ENCODE measurements at regions not wholly inside any gene's neighbourhood (a gene's known extent, or its start where the extent isn't known, plus 50 kb on each side); places are given as distances from the start of the nearest gene placed in this dataset.
"Not testable (repeated sequence)": the region's sequence is repeated elsewhere in the genome, so short reads cannot be mapped to it uniquely, and the experiment has no call there.

DNA sequence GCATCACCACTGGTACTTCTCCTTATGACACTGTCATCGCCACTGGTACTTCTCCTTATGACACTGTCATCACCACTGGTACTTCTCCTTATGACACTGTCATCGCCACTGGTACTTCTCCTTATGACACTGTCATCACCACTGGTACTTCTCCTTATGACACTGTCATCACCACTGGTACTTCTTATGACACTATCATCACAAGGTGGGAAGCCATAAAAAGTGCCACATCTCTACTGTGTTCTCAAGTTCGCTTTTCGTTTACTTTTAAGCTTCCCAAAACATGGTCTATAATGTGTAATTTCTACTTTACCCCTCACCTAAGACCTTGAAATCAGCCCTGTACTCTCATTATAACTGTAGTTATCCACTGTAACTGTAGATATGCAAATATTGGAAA, 745.4 kb upstream of the CHAC2 start:
- not testable (repeated sequence) for DNase-seq

- no peak for DNase-seq
Measured at GRCh38 chr2:53021828-53022227, 745.8 kb upstream of the CHAC2 start.

DNA sequence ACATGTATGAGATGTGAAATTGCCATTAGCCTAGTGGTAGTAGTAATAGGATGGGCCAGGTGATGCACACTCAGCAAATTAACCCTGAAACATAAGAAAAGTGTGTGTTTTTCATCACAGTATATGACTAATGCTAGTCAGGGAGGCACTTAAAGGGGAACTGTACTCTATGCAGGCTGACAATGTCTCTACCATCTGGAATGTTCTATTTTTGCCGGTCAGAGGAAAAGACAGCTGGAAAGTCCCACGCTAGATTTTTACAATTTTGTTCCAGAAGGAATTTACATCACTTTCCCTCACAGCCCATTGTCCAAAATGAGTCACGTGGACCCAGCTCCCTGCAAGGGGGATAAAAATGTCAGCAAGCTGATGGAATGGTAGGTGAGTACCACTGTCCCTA, 746.3 kb upstream of the CHAC2 start:
- DNase-seq: peak; percentile 41

GRCh38 chr2:53018825-53019425, 748.7 kb upstream of the CHAC2 start:
- DNase-seq: no peak

DNA sequence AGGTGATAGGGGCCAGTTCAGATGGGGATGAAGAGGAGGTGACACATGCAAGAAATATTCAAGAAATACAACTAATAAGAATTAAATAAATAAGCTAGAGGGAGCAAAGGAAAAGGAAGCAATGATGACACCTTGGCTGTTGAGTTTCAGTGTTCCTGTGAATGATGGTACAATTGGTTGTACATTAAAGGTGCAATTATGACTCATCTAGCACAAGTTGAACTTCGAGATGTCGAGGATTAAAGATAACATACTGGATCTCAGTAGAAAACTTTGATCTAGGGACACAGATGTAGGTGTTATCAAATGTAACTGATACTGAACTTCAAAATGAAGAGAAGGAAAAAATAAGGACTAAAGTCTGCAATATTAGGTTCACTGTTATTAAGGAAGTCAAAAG, 760.6 kb upstream of the CHAC2 start:
- no peak for DNase-seq

DNA sequence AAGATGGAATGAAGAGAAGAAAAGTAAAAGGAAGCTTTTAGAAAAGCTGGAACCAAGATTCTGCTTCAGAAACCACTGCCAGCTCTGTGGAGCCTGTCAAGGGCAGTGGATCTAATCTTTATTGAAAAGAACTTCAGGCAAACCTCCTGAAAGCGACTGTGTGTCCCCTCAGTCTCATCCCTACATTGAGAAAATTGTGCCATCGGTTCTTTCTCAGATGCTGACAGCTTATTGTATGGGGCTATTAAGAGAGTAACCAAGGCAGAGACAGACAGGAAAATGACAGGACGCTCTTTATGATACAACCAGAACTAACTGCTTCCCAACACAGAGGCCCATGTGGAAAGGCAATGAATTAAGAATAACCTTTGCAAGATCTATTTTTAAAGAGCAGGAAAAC, 763.2 kb upstream of the CHAC2 start:
- no peak for DNase-seq

DNA sequence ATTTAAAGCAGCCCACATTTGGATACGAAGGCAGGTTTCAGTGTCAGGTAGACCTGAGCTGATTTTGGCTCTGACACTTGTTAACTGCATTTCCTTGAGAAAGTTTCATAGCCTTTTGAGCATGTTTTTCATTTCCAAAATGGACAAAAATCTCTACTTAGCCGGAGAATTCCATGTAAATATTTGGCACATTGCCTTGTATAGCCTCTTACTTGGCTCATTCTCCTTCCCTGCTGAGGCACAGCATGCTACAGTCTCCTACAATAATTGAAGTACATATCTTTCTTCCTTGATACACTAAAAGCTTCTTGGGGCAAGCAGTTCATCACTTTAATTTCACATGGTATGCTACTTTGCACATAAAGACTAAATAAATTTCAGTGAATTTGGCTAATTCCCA, 772.2 kb upstream of the CHAC2 start:
- DNase-seq: no peak

GRCh38 chr2:52976143-52976949, 791.3 kb upstream of the CHAC2 start:
- DNase-seq: no peak

DNA sequence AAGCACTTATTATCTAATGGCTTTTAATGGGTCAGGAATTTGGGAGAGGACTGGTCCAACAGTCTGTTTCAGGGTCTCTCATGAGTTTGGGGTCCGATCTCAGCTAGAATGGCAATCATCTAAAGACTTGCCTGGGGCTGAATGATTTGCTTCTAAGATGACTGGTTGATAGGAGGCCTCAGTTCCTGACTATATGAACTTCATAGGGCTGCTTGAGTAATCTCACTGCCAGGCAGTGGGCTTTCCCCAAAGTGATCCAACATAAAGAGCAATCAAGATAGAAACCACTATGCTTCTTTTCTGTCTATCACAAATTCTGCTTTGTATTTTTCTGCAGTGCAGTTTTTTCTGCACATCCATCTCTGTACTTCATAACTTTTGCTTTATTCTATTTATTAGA, 793.5 kb upstream of the CHAC2 start:
- DNase-seq: no peak

GRCh38 chr2:52970642-52971041, 797.0 kb upstream of the CHAC2 start:
- no peak for DNase-seq

DNA sequence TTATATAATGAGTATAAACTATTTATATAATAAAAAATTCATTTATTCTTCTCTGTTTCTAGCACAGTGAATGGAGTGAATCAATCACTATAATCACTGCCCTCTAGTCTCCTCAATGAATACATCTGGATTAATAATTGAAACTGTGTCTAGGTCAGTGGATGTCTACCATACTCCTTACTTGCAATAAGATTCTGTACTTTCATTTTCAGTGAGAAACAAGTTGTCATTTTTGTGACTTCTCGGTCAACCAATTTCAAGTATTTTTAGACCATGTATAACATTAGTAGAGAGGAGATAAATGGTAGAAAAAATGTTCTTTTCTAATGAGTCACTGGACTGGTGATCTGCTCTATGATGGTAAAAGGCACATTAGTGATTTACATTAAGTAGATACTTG, 799.6 kb upstream of the CHAC2 start:
- no peak for DNase-seq

DNA sequence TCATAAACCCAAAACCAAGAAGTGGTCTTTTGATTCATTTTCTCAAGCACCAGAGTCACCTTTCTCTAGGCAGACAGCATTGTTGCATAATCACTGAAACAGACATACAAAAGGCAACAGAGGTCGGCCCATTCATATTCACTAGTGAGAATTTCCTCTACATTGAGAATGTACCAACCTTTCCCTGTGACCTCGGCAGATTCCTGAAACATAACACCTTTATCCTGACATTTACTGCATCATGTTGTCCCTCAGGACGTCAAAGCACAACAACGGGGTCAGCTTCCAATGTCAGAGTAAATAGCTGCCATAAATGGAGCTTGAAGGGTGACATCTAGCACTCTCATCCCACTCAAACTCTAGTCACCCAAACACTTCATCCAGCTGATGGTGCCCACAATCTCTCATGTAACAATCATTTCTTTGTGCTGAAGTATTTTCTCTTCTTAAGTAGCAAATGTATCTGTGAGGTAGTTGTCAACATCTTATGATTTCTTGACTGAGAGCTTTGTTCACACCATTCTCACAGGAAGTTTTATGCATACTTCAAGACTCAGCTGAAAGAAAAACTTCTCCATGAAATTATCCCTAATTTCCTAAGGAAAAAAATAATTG, 802.6 kb upstream of the CHAC2 start:
- DNase-seq: no peak

- DNase-seq: no peak
Measured at GRCh38 chr2:52961403-52961802, 806.2 kb upstream of the CHAC2 start.

DNA sequence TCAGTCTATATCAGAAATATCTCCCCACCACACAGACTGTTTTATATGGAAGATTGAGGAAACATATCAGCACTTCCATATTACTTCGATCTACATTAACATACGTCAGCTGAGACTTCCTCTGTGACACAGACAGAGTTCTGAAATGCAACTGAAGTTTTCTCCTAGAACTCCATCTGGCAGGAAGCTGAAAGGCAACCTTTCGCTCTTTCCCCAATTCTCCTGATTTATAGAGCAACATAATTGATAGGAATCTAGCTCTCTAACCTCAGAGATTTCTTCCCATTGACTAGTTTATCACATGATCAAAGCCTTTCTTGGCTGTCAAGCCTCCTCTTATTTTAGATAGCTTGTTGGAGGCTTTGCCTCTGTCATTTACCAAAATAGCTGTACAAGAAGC, 806.7 kb upstream of the CHAC2 start:
- no peak for DNase-seq

DNA sequence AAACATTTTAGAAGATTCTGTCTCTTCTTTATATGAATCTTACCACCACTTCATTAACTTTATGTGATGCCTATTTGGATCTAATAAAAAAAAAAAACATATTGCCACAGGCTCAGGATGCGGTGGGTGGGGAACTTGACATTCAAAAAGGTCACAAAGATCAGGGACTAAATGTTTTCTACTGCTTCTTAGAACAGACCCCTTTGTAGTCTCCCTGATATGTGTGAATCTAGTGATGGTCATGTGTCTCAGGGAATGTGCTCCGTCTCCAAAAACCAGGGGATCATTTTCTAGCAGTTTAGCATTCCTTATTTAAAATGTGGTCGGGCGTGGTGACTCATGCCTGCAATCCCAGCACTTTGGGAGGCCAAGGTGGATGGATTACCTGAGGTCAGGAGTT, 807.8 kb upstream of the CHAC2 start:
- no peak for DNase-seq

DNA sequence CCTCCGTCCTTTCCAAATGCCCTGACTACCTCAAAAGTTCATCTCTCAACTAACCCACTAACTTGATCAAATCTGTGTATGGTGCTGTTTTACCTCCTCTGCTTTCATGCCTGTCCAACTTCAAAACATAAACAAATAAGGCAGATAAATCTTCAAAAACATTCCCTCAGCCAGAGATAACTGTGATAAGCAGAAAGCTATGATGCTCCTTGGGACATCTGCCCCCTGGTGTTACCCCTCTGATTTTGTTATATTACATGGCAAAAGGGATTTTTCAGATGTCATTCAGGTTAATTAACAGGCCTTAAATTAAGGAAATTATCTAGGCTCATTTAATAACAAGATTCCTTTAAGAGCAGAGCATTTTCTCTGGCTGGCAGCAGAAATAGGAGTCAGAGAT, 810.8 kb upstream of the CHAC2 start:
- DNase-seq: no peak

- no peak for DNase-seq
Measured at GRCh38 chr2:52956118-52956517, 811.5 kb upstream of the CHAC2 start.

GRCh38 chr2:52955079-52955478, 812.5 kb upstream of the CHAC2 start:
- no peak for DNase-seq

DNA sequence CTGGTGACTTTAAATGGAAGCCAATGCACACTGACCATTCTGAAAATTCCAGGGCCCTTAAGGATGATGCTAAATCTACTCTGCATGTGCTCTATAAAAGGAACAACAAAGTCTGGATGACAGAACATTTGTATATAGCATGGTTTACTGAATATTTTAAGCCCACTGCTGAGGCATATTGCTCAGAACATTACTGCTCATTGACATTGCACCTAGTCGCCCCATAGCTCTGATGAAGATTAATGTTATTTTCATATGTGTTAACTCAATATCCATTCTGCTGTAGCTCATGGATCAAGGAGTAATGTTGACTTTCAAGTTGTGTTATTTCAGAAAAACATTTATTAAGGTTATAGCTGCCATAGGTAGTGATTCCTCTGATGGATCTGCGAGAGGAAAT, 827.5 kb upstream of the CHAC2 start:
- DNase-seq: no peak

GRCh38 chr2:52939250-52939649, 828.4 kb upstream of the CHAC2 start:
- no peak for DNase-seq

DNA sequence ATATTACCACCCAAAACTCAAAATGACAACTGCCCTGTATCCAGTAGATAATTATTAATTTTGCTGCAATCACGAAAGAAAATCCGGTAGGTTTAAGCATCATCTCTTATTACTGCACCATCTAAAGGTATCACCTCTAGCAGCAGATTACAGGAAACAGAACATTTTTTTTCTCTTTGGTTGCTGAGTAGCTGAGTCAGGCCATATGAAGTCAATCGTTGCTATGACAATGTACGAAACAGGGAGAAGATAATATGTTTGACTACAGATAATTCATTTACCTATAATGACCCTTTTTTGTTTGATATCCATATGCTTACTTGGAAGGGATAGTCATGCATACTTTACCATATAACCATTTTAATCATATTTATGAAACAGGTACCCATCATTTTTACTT, 831.6 kb upstream of the CHAC2 start:
- DNase-seq: no peak

DNA sequence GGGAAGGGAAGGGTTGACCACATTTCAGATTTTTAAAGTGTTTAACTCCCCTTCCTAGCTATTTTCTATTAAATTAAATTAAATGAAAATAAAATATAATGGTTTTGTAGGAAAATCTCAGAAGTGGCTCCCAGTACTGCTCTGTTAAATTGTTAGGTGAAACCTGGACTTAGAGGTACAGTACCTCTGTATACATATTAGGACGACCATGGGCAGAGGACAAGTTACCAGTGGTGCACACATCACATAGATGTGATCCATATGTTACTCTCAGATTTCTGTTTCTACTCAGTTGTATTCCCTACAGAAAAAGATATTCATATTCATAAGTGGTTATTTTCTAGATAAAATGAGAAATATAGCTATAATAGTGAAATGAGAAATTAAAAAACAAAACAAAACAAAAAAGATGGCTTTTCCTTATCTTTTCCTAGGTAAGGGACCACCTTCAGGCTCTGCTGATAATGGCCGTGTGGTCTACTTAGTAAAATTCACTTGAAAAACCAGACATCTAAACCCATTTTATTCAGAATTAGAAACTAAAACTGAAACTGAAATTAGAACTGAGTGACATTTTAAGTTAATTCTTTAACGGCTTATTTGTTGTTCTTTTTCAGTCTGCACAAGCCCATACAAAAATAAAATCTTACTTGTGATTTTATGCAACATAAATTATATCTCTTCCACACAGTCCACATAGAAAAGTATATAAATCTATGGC, 832.5 kb upstream of the CHAC2 start:
- no peak for DNase-seq

DNA sequence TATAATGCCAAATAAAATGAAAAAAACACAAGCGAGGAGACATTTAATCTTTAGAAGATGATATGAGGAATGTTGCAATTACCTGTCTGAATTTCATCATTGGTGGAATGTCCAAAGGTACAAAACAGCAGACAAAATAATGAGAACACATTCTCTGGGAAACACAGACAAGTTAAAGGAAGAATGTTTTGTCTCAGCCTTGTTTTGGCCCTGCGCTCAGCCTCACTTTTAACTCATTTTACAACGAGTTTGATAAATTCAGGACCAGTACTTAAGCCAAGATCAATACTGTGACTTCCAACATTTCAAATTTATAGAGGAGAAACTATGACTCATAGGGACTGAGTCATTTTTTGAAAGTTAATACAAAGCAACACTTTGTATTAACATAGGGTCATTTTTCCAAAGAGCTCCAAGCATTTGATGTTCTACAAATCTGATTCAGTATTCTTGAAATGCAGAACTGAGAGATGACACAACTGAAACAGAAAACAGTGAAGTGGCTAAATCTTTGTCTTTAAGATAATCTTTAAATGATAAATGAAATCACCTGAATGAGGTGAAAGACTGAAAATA, 833.2 kb upstream of the CHAC2 start:
- no peak for DNase-seq
